ENCODE measurements at regions not wholly inside any gene's neighbourhood (a gene's known extent, or its start where the extent isn't known, plus 50 kb on each side); places are given as distances from the start of the nearest gene placed in this dataset.

DNA sequence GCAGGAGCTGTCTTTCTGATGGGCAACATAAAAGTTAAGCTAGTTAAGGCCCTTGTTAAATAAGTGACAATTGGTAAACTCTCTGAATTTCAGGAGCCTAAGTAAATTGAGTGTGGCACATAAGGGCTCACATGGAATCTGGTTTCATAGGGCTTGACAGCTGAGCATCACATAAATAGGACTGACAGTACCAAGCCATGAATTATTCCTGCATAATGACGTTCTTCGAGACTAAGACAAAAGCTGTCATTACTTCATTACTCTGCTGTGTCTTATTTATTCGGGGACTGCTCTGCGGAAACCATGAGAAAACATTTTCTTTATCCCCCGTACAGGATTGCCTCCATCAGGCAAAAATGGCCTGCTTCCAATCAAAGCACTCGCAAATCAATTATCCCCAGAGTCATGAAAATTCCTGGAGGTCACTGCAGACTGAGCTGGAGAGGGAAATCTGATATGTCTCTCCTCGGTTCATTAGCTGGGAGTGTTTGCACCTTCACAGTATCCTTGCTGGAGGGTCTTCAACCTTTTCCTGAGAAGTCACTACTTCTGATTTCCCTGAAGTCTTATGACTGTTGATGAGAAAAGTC is 311.4 kb downstream of the CDH26 start:
- DNase-seq (ENCODE audit: extremely low read depth, low read depth) = no peak

- DNase-seq (ENCODE audit: extremely low read depth, low read depth) = no peak
Measured at GRCh38 chr20:60270341-60270740, 312.1 kb downstream of the CDH26 start.

- no peak for DNase-seq (ENCODE audit: extremely low read depth, low read depth)
Measured at GRCh38 chr20:60271597-60271996, 313.4 kb downstream of the CDH26 start.

- DNase-seq (ENCODE audit: extremely low read depth, low read depth) = no peak
Measured at GRCh38 chr20:60272790-60273189, 314.6 kb downstream of the CDH26 start.

GRCh38 chr20:60274717-60275116 is 316.5 kb downstream of the CDH26 start:
- no peak for DNase-seq (ENCODE audit: extremely low read depth, low read depth)

GRCh38 chr20:60281295-60281694 is 323.1 kb downstream of the CDH26 start:
- no peak for DNase-seq (ENCODE audit: extremely low read depth, low read depth)

- no peak for DNase-seq (ENCODE audit: extremely low read depth, low read depth)
Measured at GRCh38 chr20:60283281-60283680, 325.1 kb downstream of the CDH26 start.

DNA sequence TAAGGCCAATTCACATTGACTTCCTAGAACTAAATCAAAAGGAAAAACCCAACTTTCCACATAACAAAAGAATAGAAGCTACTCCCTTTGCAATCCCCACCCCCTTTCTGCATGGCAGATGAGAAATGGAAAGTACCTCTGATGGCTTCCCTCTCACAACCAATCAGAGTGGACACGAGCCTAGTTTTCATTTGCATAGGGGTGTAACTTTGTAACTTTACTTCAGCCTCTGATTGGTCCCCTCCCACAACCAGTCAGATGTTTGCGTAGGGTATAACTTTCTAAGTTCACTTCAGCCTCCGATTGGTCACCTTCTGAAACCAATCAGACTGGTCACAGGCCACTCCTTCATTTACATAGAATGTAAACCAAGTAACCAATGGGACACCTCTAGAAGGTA is 328.5 kb downstream of the CDH26 start:
- DNase-seq (ENCODE audit: extremely low read depth, low read depth) = no peak

GRCh38 chr20:60288945-60289344 is 330.7 kb downstream of the CDH26 start:
- no peak for DNase-seq (ENCODE audit: extremely low read depth, low read depth)

GRCh38 chr20:60292001-60292520 is 333.8 kb downstream of the CDH26 start:
- DNase-seq (ENCODE audit: extremely low read depth, low read depth) = no peak

- no peak for DNase-seq (ENCODE audit: extremely low read depth, low read depth)
Measured at GRCh38 chr20:60294632-60295031, 336.4 kb downstream of the CDH26 start.

GRCh38 chr20:60295214-60295613 is 337.0 kb downstream of the CDH26 start:
- DNase-seq (ENCODE audit: extremely low read depth, low read depth) = no peak

DNA sequence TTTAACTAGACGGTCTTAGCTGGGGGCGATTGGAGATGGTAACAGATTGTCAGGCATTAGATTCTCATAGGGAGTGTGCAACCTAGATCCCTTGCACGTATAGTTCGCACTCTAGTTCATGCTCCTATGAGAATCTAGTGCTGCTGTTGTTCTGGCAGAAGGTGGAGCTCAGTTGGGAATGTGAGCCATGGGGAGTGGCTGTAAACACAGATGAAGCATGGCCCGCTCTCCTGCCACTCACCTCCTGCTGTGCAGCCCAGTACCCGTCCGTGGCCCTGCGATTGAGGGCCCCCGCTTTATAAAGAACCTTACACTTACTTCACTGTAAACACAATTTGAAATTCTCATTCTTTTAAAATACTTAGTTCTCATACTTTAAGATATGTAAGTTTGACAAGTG is 339.4 kb downstream of the CDH26 start:
- no peak for DNase-seq (ENCODE audit: extremely low read depth, low read depth)

GRCh38 chr20:60298647-60299046 is 340.4 kb downstream of the CDH26 start:
- no peak for DNase-seq (ENCODE audit: extremely low read depth, low read depth)

DNA sequence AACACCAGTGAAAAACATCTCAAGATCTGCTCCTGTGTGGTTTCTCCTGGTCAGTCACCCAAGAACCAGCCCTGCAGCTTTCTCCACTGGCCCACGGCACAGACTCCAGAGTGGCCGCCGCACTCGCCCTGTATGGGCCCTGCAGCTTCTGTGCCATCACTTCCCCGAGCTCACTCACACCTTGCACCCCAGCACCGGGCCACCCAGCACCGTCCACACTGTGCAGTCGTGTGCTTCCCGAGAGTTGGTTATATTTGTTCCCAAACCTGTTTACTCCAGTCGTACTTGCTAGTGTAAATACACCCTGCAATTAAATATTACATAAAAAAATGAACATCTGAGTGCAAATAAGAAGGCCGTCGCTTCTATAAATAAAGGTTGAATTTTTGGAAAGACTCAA is 341.7 kb downstream of the CDH26 start:
- no peak for DNase-seq (ENCODE audit: extremely low read depth, low read depth)

GRCh38 chr20:60300374-60300773 is 342.2 kb downstream of the CDH26 start:
- no peak for DNase-seq (ENCODE audit: extremely low read depth, low read depth)

DNA sequence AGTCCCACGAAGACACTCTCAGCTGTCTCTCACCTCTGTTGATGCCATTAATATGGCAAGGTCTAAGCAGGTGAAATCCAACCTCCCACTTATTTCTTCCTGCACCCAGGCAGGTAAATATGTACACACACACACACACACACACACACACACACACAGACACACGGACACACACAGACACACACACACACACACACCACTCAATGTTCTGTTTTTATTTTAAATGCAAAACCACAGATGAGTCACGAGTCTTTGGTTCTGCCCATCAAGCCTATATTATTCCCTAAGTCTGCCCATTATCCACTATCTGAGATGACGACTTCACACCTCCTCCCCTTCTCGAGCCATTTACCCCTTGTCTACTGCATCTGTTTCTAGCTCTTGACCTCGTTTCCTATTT is 344.7 kb downstream of the CDH26 start:
- no peak for DNase-seq (ENCODE audit: extremely low read depth, low read depth)

DNA sequence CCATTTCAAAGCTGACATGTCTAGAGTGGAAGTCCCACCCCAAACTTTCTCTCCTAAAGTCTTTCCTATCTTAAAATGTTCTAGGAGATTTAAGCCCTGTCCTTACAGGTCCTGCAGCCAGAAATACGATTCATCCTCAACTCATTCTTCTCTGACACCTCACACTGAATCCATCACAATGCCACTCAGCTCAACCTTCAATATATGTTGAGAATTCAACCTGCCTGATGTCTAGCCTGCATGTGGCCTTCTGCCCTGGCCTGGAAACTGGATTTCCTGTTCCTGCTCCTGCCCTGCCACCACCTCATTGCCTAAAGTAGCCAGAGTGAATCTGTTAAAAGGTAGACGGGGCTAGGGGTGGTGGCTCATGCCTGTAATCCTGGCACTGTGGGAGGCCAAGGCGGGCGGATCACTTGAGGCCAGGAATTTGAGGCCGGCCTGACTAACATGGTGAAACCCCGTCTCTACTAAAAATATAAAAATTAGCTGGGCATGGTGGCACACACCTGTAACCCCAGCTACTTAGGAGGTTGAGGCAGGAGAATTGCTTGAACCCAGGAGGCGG is 345.9 kb downstream of the CDH26 start:
- DNase-seq (ENCODE audit: extremely low read depth, low read depth) = no peak

DNA sequence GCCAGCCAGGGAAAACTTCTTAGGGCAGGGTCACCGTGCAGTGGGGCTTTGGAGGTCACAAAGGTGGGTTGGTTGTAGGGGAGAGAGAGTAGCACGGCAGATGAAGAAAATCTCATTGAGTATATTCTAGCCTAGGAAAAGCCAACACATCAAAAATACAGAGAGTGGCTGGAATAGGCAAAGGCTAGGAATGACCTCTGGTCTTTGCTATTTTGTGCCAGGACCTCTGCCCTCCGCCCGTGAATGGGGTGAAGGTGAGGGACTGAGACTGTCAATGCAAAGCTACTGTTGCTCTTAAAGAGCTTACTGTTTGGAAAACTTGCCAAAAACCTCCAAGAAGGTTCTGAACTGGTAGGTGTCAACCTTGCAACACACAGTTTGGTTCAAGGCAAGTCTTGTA is 346.7 kb downstream of the CDH26 start:
- no peak for DNase-seq (ENCODE audit: extremely low read depth, low read depth)

DNA sequence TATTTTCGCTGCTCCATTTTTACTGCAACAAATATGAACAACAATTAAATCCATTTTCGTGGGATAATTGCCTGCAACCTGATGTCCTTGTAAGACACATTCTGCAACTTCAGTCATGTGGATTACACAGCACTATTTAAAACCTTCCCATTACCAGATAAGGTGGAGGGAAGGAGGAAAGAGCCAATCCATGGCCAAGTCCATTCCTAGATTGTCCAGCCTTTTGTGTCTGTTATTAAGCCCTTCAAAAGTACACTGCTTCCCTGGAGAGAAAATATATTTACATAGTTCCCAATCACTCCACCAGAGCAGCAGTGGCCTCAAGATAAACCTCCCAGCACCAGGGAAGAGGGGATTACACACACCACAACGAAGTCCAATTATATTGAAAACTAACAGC is 347.9 kb downstream of the CDH26 start:
- DNase-seq (ENCODE audit: extremely low read depth, low read depth) = no peak

- no peak for DNase-seq (ENCODE audit: extremely low read depth, low read depth)
Measured at GRCh38 chr20:60306551-60306950, 348.3 kb downstream of the CDH26 start.

DNA sequence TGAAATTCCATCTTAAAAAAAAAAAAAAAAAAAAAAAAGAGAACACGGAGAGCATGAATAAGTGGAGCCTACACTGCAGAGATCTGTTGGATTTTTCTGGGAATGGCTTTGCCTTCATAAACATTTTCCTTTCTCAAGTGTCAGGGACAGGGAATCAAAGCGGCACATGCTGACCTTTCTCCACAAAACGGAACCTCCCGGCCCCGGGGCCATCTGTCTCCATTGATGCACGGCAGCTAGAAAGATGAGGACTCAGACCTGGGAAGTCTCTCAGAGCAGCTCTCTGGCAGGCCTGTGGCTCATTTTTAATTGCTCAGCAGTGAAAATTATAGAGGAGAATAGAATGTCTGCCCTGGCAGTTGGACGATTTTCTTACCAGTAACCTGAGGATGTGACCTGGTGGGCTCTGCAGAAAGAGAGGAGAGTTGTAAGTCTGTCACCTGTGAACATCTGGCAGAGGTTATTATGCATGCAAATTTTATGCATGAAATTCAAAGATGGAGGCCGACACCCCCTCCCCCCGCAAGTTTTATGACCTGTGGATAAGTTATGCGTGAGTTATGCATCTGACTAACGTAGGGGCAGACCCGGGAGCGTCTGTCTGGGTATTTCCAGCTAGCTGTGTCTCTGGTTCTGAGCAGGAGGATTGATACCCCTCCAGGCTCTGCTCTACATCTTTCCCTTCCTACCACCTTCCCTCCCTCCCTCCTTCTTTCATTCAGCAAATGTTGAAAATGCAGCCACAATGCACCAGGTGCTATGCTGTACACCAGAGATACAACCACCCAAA is 352.5 kb downstream of the CDH26 start:
- no peak for DNase-seq (ENCODE audit: extremely low read depth, low read depth)

Data from NCI-H460 (cell line).